Panc1 (cell line): ENCODE measurements at regions not wholly inside any gene's neighbourhood (a gene's known extent, or its start where the extent isn't known, plus 50 kb on each side); places are given as distances from the start of the nearest gene placed in this dataset.

Experiments
- CTCF ChIP-seq: fragments of 450-650 bp; IDR thresholded peaks from 2 replicates; pipeline ENCODE4 v1.5.1; 2017; ENCODE audit warnings: mild to moderate bottlenecking
- POLR2AphosphoS5 ChIP-seq: IDR thresholded peaks from 2 replicates; pipeline ENCODE4 v1.6.1; 2012; ENCODE audit warnings: mild to moderate bottlenecking, low read depth, low read length, moderate library complexity
- SIN3A ChIP-seq: IDR thresholded peaks from 2 replicates; pipeline ENCODE4 v1.6.1; 2012; ENCODE audit warnings: low read depth, mild to moderate bottlenecking, low read length, moderate library complexity, borderline replicate concordance; ENCODE audit not compliant: insufficient read depth
- TF ChIP-seq, protein P1 (sequence below), 2 experiments: IDR thresholded peaks; 2 replicates each; pipeline ENCODE4 v1.6.1; 2011 to 2012; ENCODE audit warnings: low read depth in 2 of 2, control low read depth in 1 of 2, low read length in 1 of 2, mild to moderate bottlenecking in 1 of 2, moderate library complexity in 1 of 2; ENCODE audit not compliant: insufficient read depth in 1 of 2

DNA sequence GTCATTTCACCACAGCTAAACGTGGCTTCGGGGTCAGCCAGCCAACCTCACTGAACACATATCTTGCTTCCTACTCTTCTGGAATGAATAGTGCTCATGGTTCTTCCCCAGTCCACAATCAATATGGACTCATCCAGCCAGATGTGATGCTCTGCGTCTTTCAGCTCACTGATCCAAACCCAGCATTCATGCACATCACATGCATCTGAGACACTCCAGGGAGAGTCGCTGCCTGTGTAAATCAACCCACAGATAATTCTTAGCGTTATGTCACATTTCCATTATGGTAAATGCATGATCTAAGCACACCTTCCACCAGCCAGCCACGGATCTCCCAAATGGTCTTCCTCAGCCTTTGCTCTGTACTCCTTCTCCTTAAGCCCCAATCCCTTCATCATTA lies 306.7 kb upstream of the CHAC2 start:
- no peak for TF ChIP-seq POLR2AphosphoS5
- TF ChIP-seq CTCF, result no peak
- no peak for TF ChIP-seq SIN3A
- TF ChIP-seq, protein P1, sequence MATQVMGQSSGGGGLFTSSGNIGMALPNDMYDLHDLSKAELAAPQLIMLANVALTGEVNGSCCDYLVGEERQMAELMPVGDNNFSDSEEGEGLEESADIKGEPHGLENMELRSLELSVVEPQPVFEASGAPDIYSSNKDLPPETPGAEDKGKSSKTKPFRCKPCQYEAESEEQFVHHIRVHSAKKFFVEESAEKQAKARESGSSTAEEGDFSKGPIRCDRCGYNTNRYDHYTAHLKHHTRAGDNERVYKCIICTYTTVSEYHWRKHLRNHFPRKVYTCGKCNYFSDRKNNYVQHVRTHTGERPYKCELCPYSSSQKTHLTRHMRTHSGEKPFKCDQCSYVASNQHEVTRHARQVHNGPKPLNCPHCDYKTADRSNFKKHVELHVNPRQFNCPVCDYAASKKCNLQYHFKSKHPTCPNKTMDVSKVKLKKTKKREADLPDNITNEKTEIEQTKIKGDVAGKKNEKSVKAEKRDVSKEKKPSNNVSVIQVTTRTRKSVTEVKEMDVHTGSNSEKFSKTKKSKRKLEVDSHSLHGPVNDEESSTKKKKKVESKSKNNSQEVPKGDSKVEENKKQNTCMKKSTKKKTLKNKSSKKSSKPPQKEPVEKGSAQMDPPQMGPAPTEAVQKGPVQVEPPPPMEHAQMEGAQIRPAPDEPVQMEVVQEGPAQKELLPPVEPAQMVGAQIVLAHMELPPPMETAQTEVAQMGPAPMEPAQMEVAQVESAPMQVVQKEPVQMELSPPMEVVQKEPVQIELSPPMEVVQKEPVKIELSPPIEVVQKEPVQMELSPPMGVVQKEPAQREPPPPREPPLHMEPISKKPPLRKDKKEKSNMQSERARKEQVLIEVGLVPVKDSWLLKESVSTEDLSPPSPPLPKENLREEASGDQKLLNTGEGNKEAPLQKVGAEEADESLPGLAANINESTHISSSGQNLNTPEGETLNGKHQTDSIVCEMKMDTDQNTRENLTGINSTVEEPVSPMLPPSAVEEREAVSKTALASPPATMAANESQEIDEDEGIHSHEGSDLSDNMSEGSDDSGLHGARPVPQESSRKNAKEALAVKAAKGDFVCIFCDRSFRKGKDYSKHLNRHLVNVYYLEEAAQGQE (IDR thresholded peaks at IDR 0.05; ENCODE audit: insufficient read depth in 1 of 2, low read depth in 2 of 2, low read length in 1 of 2), result no peak
